ENCODE measurements at regions not wholly inside any gene's neighbourhood (a gene's known extent, or its start where the extent isn't known, plus 50 kb on each side); places are given as distances from the start of the nearest gene placed in this dataset.

GRCh38 chr2:603869-604268 is 73.3 kb downstream of the TMEM18 start:
- no peak for DNase-seq
- Histone ChIP-seq H3K27me3 (ENCODE audit: low read depth) (peaks cover 58% of the 10 kb centered on the region), H3K27ac (replicated peaks) (no peak overlapping the region), H3K4me1 (no peaks in the 10 kb centered on the region), H3K9me3 (replicated peaks) (no peaks in the 10 kb centered on the region), H3K4me3 (no peak overlapping the region), H3K36me3 (no peaks in the 10 kb centered on the region)
- intact Hi-C loops (cut with micrococcal nuclease), result no loop called here
- TF ChIP-seq CTCF (IDR thresholded peaks at IDR 0.05; ENCODE audit: borderline replicate concordance), result no peak

GRCh38 chr2:603427-603826 is 73.8 kb downstream of the TMEM18 start:
- no peak for DNase-seq
- no peaks in the 10 kb centered on the region for H3K9me3 ChIP-seq (replicated peaks)
- no peaks in the 10 kb centered on the region for H3K36me3 ChIP-seq
- no peaks in the 10 kb centered on the region for H3K4me1 ChIP-seq
- intact Hi-C loops (cut with micrococcal nuclease), result no loop called here
- H3K27me3 ChIP-seq (ENCODE audit: low read depth), result peaks cover 58% of the 10 kb centered on the region
- no peak overlapping the region for H3K27ac ChIP-seq (replicated peaks)
- no peak overlapping the region for H3K4me3 ChIP-seq
- TF ChIP-seq CTCF (IDR thresholded peaks at IDR 0.05; ENCODE audit: borderline replicate concordance), result no peak

- peaks cover 58% of the 10 kb centered on the region for H3K27me3 ChIP-seq (ENCODE audit: low read depth)
- no peak overlapping the region for H3K4me3 ChIP-seq
- H3K27ac ChIP-seq (replicated peaks), result no peak overlapping the region
- intact Hi-C loops (cut with micrococcal nuclease), result no loop called here
- H3K4me1 ChIP-seq, result no peaks in the 10 kb centered on the region
- no peak for TF ChIP-seq CTCF (IDR thresholded peaks at IDR 0.05; ENCODE audit: borderline replicate concordance)
- H3K36me3 ChIP-seq, result no peaks in the 10 kb centered on the region
- DNase-seq, result no peak
- no peaks in the 10 kb centered on the region for H3K9me3 ChIP-seq (replicated peaks)
Measured at GRCh38 chr2:602571-603359, 74.4 kb downstream of the TMEM18 start.

- Histone ChIP-seq H3K36me3 (no peaks in the 10 kb centered on the region), H3K9me3 (replicated peaks) (no peaks in the 10 kb centered on the region), H3K27ac (replicated peaks) (no peak overlapping the region), H3K4me3 (no peak overlapping the region), H3K4me1 (no peaks in the 10 kb centered on the region), H3K27me3 (ENCODE audit: low read depth) (peaks cover 54% of the 10 kb centered on the region)
- no peak for DNase-seq
- TF ChIP-seq CTCF (IDR thresholded peaks at IDR 0.05; ENCODE audit: borderline replicate concordance), result no peak
- intact Hi-C loops (cut with micrococcal nuclease), result no loop called here
Measured at GRCh38 chr2:601806-602455, 75.3 kb downstream of the TMEM18 start.

- no peak overlapping the region for H3K27ac ChIP-seq (replicated peaks)
Measured at GRCh38 chr2:601387-601698, 75.9 kb downstream of the TMEM18 start.

More at GRCh38 chr2:601387-601698, 75.9 kb downstream of the TMEM18 start:
- intact Hi-C loops (cut with micrococcal nuclease), result no loop called here
- Histone ChIP-seq H3K36me3 (no peaks in the 10 kb centered on the region), H3K4me1 (no peaks in the 10 kb centered on the region), H3K9me3 (replicated peaks) (no peaks in the 10 kb centered on the region), H3K27me3 (ENCODE audit: low read depth) (peaks cover 48% of the 10 kb centered on the region), H3K4me3 (no peak overlapping the region)
- DNase-seq, result no peak
- TF ChIP-seq CTCF (IDR thresholded peaks at IDR 0.05; ENCODE audit: borderline replicate concordance), result no peak

All from left ventricle myocardium inferior (tissue), 1 donor.